Breast epithelium (tissue), 3 donors: ENCODE measurements at regions not wholly inside any gene's neighbourhood (a gene's known extent, or its start where the extent isn't known, plus 50 kb on each side); places are given as distances from the start of the nearest gene placed in this dataset.

Experiments used
- CTCF ChIP-seq, 3 donors: fragments of 450-650 bp; IDR thresholded peaks; one replicate each; pipeline ENCODE4 v1.5.1; 2016 to 2017; ENCODE audit warnings: antibody characterized with exemption in 3 of 3, mild to moderate bottlenecking in 3 of 3, moderate library complexity in 3 of 3
- POLR2A ChIP-seq: fragments of 450-650 bp; IDR thresholded peaks from one replicate; pipeline ENCODE4 v1.6.1; 2016; ENCODE audit warnings: antibody characterized with exemption, mild to moderate bottlenecking, moderate library complexity

- TF ChIP-seq POLR2A (no peak), CTCF (IDR thresholded peaks at IDR 0.05) (no peak)
Observed at GRCh38 chr11:127895776-127896175, 691.6 kb downstream of the ETS1 start.
